ENCODE measurements at regions not wholly inside any gene's neighbourhood (a gene's known extent, or its start where the extent isn't known, plus 50 kb on each side); places are given as distances from the start of the nearest gene placed in this dataset.

DNA sequence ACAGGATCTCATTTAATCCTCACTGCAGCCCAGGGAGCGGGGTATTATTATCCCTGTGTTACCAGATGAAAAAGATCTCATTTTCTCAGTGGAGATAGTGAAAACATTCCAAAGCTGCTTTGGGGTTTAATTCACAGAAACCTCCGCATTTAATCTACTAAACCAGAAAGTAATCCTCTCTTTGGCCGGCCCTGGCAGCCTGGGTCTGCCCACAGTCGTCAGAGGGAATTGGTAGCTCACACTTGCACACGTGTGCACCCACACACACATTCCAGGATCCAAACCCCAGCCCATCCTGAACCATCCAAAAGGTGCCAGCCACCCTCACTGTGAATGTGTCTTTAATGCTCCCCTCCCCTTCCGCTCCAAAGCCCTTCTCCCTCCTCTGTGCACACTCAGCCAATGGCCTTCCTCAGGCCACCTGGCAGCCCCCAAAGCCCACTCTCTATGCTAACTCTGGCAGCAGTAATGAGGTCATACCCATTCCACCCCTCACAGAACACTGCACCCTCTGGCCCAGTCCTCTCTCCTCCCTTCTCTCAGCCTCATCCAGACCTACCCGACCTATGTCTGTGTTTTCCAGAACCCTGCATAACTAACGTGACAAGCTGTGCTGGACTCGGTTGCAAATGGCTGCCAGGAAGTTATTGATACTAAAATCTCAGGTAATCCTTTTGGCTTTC is 466.2 kb downstream of the SOX6 start:
- no peak for DNase-seq (ENCODE audit: low read depth in 4 of 6, low spot score in 6 of 6)
- H3K9me3 ChIP-seq (ENCODE audit: control insufficient read depth, insufficient read depth, low read length), result no peaks in the 10 kb centered on the region
- H3K27ac ChIP-seq (ENCODE audit: low read depth, low read length), result no peak overlapping the region
- H3K4me1 ChIP-seq (ENCODE audit: control insufficient read depth, insufficient read depth, low read length), result peaks cover 13% of the 10 kb centered on the region
- no peaks in the 10 kb centered on the region for H3K36me3 ChIP-seq (ENCODE audit: control insufficient read depth, insufficient read depth, low read length)
- H3K4me3 ChIP-seq (ENCODE audit: low read depth, low read length), result no peak overlapping the region
- H3K27me3 ChIP-seq (ENCODE audit: control insufficient read depth, insufficient read depth, low read length), result peaks cover 10% of the 10 kb centered on the region
- WGBS (ENCODE audit: insufficient coverage), result 55% methylated on average over 8 of the region's 9 CpGs

DNA sequence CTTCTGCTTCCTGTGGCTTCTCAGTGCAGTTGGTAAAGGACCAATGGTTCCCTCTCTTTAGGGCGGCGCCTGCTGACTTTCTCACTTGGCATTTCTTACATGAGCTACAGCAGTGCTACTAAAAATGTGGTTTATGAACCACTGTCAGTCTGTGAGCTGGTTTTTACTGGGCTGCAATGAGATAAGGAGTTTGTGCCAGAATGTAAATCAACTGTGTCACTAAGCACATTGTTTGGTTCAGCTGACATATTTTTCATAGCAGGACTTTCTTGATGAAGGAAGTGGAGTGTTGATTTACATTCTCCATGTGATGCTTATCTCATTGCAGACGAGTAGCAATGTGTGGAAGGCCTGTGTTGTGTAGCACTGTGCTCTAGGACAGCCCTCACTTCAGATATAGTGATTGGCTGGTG is 463.3 kb downstream of the SOX6 start:
- peaks cover 10% of the 10 kb centered on the region for H3K4me1 ChIP-seq (ENCODE audit: control insufficient read depth, insufficient read depth, low read length)
- peak in 1 of 6 donors; percentile 53 for DNase-seq (ENCODE audit: low read depth in 4 of 6, low spot score in 6 of 6)
- no peaks in the 10 kb centered on the region for H3K36me3 ChIP-seq (ENCODE audit: control insufficient read depth, insufficient read depth, low read length)
- no peaks in the 10 kb centered on the region for H3K9me3 ChIP-seq (ENCODE audit: control insufficient read depth, insufficient read depth, low read length)
- no peak overlapping the region for H3K27ac ChIP-seq (ENCODE audit: low read depth, low read length)
- WGBS (ENCODE audit: insufficient coverage), result 30% methylated on average over 1 of the region's 3 CpGs
- no peak overlapping the region for H3K4me3 ChIP-seq (ENCODE audit: low read depth, low read length)
- peaks cover 10% of the 10 kb centered on the region for H3K27me3 ChIP-seq (ENCODE audit: control insufficient read depth, insufficient read depth, low read length)

DNA sequence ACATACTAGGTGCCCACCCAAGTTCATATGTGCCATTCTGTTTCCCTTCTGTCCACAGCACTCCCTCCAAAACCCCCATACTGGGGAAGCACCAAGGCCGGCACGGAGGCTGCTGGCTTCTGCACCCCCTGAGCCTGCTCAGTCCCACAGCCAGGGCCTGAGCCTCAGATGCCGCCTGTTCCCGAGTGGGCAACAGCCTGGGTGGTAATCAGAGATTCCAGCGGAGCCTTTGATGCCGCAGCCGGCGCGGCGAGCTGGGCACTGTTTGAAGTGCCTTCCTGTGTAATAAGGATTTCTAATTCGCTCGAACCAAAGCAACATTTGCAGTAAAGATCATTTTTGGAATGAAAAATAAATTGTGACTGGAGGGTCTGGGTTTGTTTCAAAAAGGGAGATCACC is 460.3 kb downstream of the SOX6 start:
- no peak overlapping the region for H3K4me3 ChIP-seq (ENCODE audit: low read depth, low read length)
- H3K4me1 ChIP-seq (ENCODE audit: control insufficient read depth, insufficient read depth, low read length), result peaks cover 4% of the 10 kb centered on the region
- no peaks in the 10 kb centered on the region for H3K9me3 ChIP-seq (ENCODE audit: control insufficient read depth, insufficient read depth, low read length)
- WGBS (ENCODE audit: insufficient coverage), result 81% methylated on average over 12 of the region's 12 CpGs
- DNase-seq (ENCODE audit: low read depth in 4 of 6, low spot score in 6 of 6), result no peak
- H3K27me3 ChIP-seq (ENCODE audit: control insufficient read depth, insufficient read depth, low read length), result peaks cover 5% of the 10 kb centered on the region
- H3K27ac ChIP-seq (ENCODE audit: low read depth, low read length), result no peak overlapping the region
- H3K36me3 ChIP-seq (ENCODE audit: control insufficient read depth, insufficient read depth, low read length), result no peaks in the 10 kb centered on the region

DNA sequence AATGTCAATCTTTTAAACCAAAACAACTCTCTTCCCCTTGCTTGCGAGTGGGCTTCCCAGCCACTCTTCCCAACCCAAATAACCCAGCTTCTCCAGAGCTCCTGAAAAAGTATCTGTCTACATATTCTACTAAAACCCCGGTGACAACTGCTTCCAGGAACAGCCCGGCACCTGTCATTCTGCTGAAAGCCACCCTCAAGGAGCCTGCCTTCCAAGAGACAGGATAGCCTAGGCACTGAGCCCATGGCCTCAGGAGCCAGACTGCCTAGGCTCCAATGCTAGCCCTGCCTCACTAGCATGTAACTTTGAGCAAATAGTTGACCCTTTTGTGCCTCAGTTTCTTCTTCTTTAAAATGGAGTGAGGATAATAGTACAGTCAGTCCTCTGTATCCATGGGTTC is 459.8 kb downstream of the SOX6 start:
- Histone ChIP-seq H3K27ac (ENCODE audit: low read depth, low read length) (no peak overlapping the region), H3K4me3 (ENCODE audit: low read depth, low read length) (no peak overlapping the region), H3K9me3 (ENCODE audit: control insufficient read depth, insufficient read depth, low read length) (no peaks in the 10 kb centered on the region), H3K27me3 (ENCODE audit: control insufficient read depth, insufficient read depth, low read length) (peaks cover 5% of the 10 kb centered on the region), H3K4me1 (ENCODE audit: control insufficient read depth, insufficient read depth, low read length) (peaks cover 4% of the 10 kb centered on the region), H3K36me3 (ENCODE audit: control insufficient read depth, insufficient read depth, low read length) (no peaks in the 10 kb centered on the region)
- no peak for DNase-seq (ENCODE audit: low read depth in 4 of 6, low spot score in 6 of 6)
- WGBS (ENCODE audit: insufficient coverage), result 87% methylated on average over 3 of the region's 3 CpGs

DNA sequence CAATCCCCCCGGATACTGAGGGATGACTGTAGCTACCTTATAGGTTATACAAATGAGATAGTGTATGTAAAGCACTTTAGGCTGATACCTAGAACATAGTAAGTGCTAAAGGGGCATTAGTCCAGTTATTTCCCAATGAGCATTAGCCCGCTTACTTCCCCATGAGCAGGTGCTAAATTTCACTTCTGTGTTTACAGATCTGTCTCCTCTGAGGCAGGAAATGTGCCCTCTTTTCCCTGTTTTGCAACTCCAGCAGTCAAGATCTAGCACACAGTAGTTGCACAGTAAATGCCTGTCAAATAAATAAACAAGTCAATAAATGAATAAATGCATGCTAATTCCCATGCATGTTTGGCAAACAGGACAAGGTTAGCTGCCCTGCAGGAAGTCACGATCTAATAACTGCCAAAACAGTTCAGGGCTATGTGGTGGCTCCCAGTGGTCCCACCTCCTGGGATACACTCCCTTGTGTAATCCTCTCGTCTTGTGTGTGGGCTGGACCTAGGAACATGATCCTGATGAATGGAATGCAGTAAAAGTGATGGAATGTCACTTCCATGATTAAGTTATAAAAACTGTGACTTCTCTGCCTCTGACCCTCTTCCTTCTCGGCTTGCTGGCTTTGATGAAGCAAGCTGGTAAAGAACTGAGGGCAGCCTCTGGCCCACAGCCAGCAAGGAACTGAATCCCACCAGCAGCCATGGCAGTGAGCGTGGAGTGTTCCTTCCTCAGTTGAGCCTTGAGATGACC is 459.0 kb downstream of the SOX6 start:
- WGBS (ENCODE audit: insufficient coverage), result 62% methylated on average over 2 of the region's 6 CpGs
- DNase-seq (ENCODE audit: low read depth in 4 of 6, low spot score in 6 of 6), result no peak
- no peak overlapping the region for H3K27ac ChIP-seq (ENCODE audit: low read depth, low read length)

DNA sequence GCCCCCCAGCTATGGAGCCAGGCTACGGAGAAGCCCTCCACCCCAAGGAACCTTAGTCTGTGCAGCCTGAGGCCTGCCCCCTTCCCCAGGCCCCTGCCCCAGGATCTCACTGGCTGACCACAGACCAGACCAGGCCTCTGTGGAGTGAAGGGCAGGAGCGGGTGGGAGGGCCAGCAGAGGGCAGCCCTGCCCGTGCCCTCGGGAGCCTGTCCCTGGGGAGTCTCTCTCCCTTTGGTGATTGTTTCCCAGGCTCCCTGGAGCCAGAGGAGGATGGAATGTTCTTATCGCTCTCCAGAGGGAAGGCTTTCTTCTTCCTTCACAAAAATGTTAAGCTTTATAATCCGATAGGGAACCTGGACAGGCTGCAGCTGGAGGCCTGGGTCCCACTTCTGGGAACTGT is 455.3 kb downstream of the SOX6 start:
- Histone ChIP-seq H3K27me3 (ENCODE audit: control insufficient read depth, insufficient read depth, low read length) (no peaks in the 10 kb centered on the region), H3K36me3 (ENCODE audit: control insufficient read depth, insufficient read depth, low read length) (no peaks in the 10 kb centered on the region), H3K4me1 (ENCODE audit: control insufficient read depth, insufficient read depth, low read length) (peaks cover 3% of the 10 kb centered on the region), H3K4me3 (ENCODE audit: low read depth, low read length) (no peak overlapping the region), H3K27ac (ENCODE audit: low read depth, low read length) (no peak overlapping the region), H3K9me3 (ENCODE audit: control insufficient read depth, insufficient read depth, low read length) (no peaks in the 10 kb centered on the region)
- no peak for DNase-seq (ENCODE audit: low read depth in 4 of 6, low spot score in 6 of 6)
- 81% methylated on average over 5 of the region's 6 CpGs for WGBS (ENCODE audit: insufficient coverage)

More for the DNA sequence above, 459.0 kb downstream of the SOX6 start:
- Histone ChIP-seq H3K9me3 (ENCODE audit: control insufficient read depth, insufficient read depth, low read length) (no peaks in the 10 kb centered on the region), H3K36me3 (ENCODE audit: control insufficient read depth, insufficient read depth, low read length) (no peaks in the 10 kb centered on the region), H3K4me3 (ENCODE audit: low read depth, low read length) (no peak overlapping the region), H3K4me1 (ENCODE audit: control insufficient read depth, insufficient read depth, low read length) (peaks cover 4% of the 10 kb centered on the region), H3K27me3 (ENCODE audit: control insufficient read depth, insufficient read depth, low read length) (peaks cover under 1% of the 10 kb centered on the region)

DNA sequence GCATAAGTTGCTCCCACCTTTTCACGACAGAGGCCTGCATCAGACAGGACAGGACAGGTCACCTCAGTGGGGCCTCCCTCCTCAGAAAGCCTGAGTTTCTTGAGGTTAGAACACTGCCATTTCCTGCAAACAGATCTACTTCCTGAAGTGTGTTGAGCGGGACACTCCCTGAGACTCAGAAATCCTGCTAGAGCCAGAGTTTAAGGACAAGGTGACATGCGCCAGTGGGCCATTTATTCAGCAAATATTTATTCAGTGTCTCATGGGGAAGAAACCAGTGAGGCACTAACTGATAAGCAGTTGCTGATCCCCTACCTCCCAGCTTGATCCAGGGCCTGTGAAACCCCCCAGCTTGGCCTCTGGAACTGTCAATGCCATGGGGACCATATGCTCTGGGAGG is 454.6 kb downstream of the SOX6 start:
- 94% methylated on average over 3 of the region's 3 CpGs for WGBS (ENCODE audit: insufficient coverage)
- no peak overlapping the region for H3K4me3 ChIP-seq (ENCODE audit: low read depth, low read length)
- no peaks in the 10 kb centered on the region for H3K36me3 ChIP-seq (ENCODE audit: control insufficient read depth, insufficient read depth, low read length)
- H3K9me3 ChIP-seq (ENCODE audit: control insufficient read depth, insufficient read depth, low read length), result no peaks in the 10 kb centered on the region
- no peak for DNase-seq (ENCODE audit: low read depth in 4 of 6, low spot score in 6 of 6)
- H3K4me1 ChIP-seq (ENCODE audit: control insufficient read depth, insufficient read depth, low read length), result no peaks in the 10 kb centered on the region
- no peak overlapping the region for H3K27ac ChIP-seq (ENCODE audit: low read depth, low read length)
- no peaks in the 10 kb centered on the region for H3K27me3 ChIP-seq (ENCODE audit: control insufficient read depth, insufficient read depth, low read length)

DNA sequence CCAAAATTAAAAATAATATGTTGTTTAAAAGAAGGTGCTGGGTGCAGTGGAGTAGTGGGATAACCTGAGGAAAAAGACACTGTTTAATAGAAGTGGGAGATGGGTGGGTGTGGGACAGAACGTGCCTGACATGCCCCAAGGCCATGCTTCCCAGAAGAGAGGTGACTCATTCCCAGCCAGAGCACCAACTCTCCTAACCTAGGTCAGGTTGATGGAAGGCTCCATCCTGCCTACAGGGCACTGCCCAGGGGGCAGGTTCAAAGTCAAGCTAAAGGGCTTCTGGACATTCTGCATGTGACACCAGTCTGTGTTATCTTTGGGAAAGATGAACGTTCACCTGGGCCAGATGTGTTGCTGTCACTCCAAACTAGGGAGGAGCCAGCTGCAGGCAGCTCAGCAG is 453.1 kb downstream of the SOX6 start:
- 85% methylated on average over 2 of the region's 2 CpGs for WGBS (ENCODE audit: insufficient coverage)

DNA sequence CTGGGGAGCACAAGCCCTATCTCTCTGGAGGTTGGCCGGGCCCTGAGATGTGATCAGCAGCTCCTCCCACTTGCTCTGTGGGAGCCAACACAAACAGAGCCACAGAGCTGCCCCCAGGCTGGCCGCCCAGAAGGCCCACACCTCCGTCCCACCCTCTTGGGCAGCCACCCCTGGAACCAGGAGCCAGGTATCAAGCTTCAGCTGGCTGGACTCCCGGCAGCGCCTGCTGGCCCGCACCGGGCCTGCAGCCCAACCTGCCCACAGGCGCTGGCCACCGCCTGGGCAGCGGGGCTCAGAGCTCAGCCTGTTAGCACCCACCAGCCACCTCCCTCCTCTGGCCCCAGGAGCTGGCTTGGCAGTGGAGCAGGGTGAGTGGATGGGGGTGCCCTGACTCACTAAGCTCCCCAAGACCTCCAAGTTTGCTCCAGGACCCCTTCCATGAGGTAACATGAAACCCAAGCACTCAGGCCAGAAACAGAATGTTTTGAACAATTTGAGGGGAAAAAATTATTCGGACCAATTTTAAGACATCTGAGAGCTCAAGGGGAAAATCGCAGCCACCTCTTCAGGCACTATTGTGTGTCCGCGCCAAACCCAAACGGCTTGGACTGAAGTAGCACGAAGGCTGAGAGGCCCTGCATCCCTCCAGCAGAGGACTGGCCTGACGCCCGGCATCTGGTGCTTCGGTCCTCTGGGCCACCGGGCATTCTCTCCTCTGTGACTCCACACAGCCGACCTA is 450.8 kb downstream of the SOX6 start:
- no peak for DNase-seq (ENCODE audit: low read depth in 4 of 6, low spot score in 6 of 6)
- H3K36me3 ChIP-seq (ENCODE audit: control insufficient read depth, insufficient read depth, low read length), result no peaks in the 10 kb centered on the region
- H3K27me3 ChIP-seq (ENCODE audit: control insufficient read depth, insufficient read depth, low read length), result no peaks in the 10 kb centered on the region
- no peaks in the 10 kb centered on the region for H3K4me1 ChIP-seq (ENCODE audit: control insufficient read depth, insufficient read depth, low read length)
- H3K4me3 ChIP-seq (ENCODE audit: low read depth, low read length), result no peak overlapping the region
- H3K27ac ChIP-seq (ENCODE audit: low read depth, low read length), result no peak overlapping the region
- 81% methylated on average over 16 of the region's 21 CpGs for WGBS (ENCODE audit: insufficient coverage)
- no peaks in the 10 kb centered on the region for H3K9me3 ChIP-seq (ENCODE audit: control insufficient read depth, insufficient read depth, low read length)

More for the DNA sequence above, 453.1 kb downstream of the SOX6 start:
- no peak for DNase-seq (ENCODE audit: low read depth in 4 of 6, low spot score in 6 of 6)
- Histone ChIP-seq H3K4me3 (ENCODE audit: low read depth, low read length) (no peak overlapping the region), H3K4me1 (ENCODE audit: control insufficient read depth, insufficient read depth, low read length) (no peaks in the 10 kb centered on the region), H3K9me3 (ENCODE audit: control insufficient read depth, insufficient read depth, low read length) (no peaks in the 10 kb centered on the region), H3K27me3 (ENCODE audit: control insufficient read depth, insufficient read depth, low read length) (no peaks in the 10 kb centered on the region), H3K27ac (ENCODE audit: low read depth, low read length) (no peak overlapping the region), H3K36me3 (ENCODE audit: control insufficient read depth, insufficient read depth, low read length) (no peaks in the 10 kb centered on the region)

Data from spinal cord (tissue), 9 donors.